Glutamatergic neuron (in vitro differentiated cells): ENCODE measurements at regions not wholly inside any gene's neighbourhood (a gene's known extent, or its start where the extent isn't known, plus 50 kb on each side); places are given as distances from the start of the nearest gene placed in this dataset.
"Not testable (repeated sequence)": the region's sequence is repeated elsewhere in the genome, so short reads cannot be mapped to it uniquely, and the experiment has no call there.

ENCODE experiments used
- DNase-seq: peaks from one replicate; pipeline ENCODE4 v3.0.0; 2022
- H3K27ac Mint-ChIP-seq: one replicate; pipeline ENCODE4 v1.8.0; 2020; ENCODE audit warnings: mild to moderate bottlenecking, mixed read lengths, inconsistent platforms; ENCODE audit not compliant: unreplicated experiment
- H3K27me3 Mint-ChIP-seq: one replicate; pipeline ENCODE4 v1.8.0; 2020; ENCODE audit warnings: mild to moderate bottlenecking, moderate library complexity, mixed read lengths, inconsistent platforms; ENCODE audit not compliant: unreplicated experiment
- H3K36me3 Mint-ChIP-seq: one replicate; pipeline ENCODE4 v1.8.0; 2020; ENCODE audit warnings: mild to moderate bottlenecking, mixed read lengths, inconsistent platforms; ENCODE audit not compliant: unreplicated experiment
- H3K4me1 Mint-ChIP-seq: one replicate; pipeline ENCODE4 v1.8.0; 2020; ENCODE audit warnings: mild to moderate bottlenecking, low read depth, mixed read lengths, inconsistent platforms; ENCODE audit not compliant: unreplicated experiment
- H3K4me3 Mint-ChIP-seq: one replicate; pipeline ENCODE4 v1.8.0; 2020; ENCODE audit warnings: mild to moderate bottlenecking, mixed read lengths, inconsistent platforms; ENCODE audit not compliant: unreplicated experiment
- H3K9me3 Mint-ChIP-seq: one replicate; pipeline ENCODE4 v1.8.0; 2020; ENCODE audit warnings: mild to moderate bottlenecking, moderate library complexity, mixed read lengths, inconsistent platforms; ENCODE audit not compliant: unreplicated experiment
- TF ChIP-seq, protein P1 (sequence below): fragments of 200-600 bp; sonication (generic); IDR thresholded peaks from one replicate; pipeline ENCODE4 v1.5.0; 2021; ENCODE audit not compliant: partially characterized antibody, unreplicated experiment

DNA sequence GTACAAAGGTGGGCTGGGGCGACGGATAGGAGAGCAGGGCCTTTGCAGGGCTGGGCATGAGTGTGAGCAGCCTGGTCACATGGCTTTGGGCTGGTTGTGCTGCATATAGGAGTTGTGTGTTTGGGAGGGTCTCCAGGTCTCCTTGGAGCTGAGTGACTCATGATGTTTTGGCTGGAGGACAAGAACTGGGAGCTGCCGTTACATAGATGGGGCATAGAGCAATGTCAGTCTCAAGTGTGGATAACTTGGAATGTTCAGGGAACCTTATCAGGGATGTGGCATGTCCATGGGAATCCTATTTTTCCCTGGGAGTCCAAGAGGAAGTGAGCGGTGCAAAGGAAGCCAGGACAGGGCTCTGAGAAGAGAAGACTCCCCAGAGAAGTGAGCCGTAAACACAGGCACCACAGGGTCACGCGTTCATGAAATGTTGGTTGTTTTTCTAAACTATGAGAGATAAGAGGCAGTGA is 136.4 kb upstream of the KCNE2 start:
- TF ChIP-seq, protein P1, sequence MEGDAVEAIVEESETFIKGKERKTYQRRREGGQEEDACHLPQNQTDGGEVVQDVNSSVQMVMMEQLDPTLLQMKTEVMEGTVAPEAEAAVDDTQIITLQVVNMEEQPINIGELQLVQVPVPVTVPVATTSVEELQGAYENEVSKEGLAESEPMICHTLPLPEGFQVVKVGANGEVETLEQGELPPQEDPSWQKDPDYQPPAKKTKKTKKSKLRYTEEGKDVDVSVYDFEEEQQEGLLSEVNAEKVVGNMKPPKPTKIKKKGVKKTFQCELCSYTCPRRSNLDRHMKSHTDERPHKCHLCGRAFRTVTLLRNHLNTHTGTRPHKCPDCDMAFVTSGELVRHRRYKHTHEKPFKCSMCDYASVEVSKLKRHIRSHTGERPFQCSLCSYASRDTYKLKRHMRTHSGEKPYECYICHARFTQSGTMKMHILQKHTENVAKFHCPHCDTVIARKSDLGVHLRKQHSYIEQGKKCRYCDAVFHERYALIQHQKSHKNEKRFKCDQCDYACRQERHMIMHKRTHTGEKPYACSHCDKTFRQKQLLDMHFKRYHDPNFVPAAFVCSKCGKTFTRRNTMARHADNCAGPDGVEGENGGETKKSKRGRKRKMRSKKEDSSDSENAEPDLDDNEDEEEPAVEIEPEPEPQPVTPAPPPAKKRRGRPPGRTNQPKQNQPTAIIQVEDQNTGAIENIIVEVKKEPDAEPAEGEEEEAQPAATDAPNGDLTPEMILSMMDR: no peak
- Mint-ChIP-seq H3K4me1 (no peaks in the 10 kb centered on the region), H3K4me3 (no peak overlapping the region), H3K27me3 (peaks cover 2% of the 10 kb centered on the region), H3K36me3 (peaks cover 6% of the 10 kb centered on the region), H3K27ac (no peak overlapping the region), H3K9me3 (peaks cover 1% of the 10 kb centered on the region)
- no peak for DNase-seq

GRCh38 chr21:34228792-34229191 is 135.0 kb upstream of the KCNE2 start:
- H3K4me3 Mint-ChIP-seq: no peak overlapping the region

GRCh38 chr21:34229353-34229752 is 134.5 kb upstream of the KCNE2 start:
- Mint-ChIP-seq H3K9me3 (no peaks in the 10 kb centered on the region), H3K4me3 (no peak overlapping the region), H3K27ac (no peak overlapping the region), H3K4me1 (no peaks in the 10 kb centered on the region), H3K36me3 (no peaks in the 10 kb centered on the region), H3K27me3 (no peaks in the 10 kb centered on the region)
- TF ChIP-seq, protein P1: no peak
- DNase-seq: no peak

More at GRCh38 chr21:34228792-34229191, 135.0 kb upstream of the KCNE2 start:
- Mint-ChIP-seq H3K9me3 (no peaks in the 10 kb centered on the region), H3K36me3 (peaks cover 4% of the 10 kb centered on the region), H3K27ac (no peak overlapping the region), H3K27me3 (no peaks in the 10 kb centered on the region), H3K4me1 (no peaks in the 10 kb centered on the region)
- TF ChIP-seq, protein P1: no peak
- DNase-seq: no peak

DNA sequence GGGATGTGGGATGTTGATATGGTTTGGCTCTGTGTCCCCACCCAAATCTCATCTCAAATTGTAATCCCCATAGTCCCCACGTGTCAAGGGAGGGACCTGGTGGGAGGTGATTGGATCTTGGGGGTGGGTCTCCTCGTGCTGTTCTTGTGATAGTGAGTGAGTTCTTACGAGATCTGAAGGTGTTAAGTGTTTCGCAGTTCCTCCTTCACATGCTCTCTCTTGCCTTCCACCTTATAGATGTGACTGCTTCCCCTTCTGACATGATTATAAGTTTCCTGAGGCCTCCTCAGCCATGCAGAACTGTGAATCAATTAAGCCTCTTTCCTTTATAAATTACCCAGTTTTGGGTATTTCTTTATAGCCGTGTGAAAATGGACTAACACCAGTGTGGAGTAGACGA is 130.1 kb upstream of the KCNE2 start:
- not testable (repeated sequence) for H3K4me1 Mint-ChIP-seq, H3K27ac Mint-ChIP-seq, DNase-seq, H3K36me3 Mint-ChIP-seq, H3K4me3 Mint-ChIP-seq, H3K9me3 Mint-ChIP-seq, H3K27me3 Mint-ChIP-seq

GRCh38 chr21:34235514-34235913 is 128.3 kb upstream of the KCNE2 start:
- Mint-ChIP-seq H3K9me3 (no peaks in the 10 kb centered on the region), H3K4me3 (no peak overlapping the region), H3K27me3 (peaks cover 2% of the 10 kb centered on the region), H3K27ac (no peak overlapping the region), H3K36me3 (peaks cover 7% of the 10 kb centered on the region), H3K4me1 (no peaks in the 10 kb centered on the region)
- TF ChIP-seq, protein P1: no peak
- DNase-seq: no peak
